H1 (cell line): ENCODE measurements at regions not wholly inside any gene's neighbourhood (a gene's known extent, or its start where the extent isn't known, plus 50 kb on each side); places are given as distances from the start of the nearest gene placed in this dataset.

ENCODE experiments used
- CTCF ChIA-PET: fragments of 300-600 bp; sonication (Branson Sonifier 250); formaldehyde crosslinking; loops from one replicate; lab custom pipeline; 2021; ENCODE audit not compliant: partially characterized antibody; lab: Charles Lee
- POLR2A ChIA-PET: fragments of 300-600 bp; sonication (Branson Sonifier 250); formaldehyde crosslinking; loops from one replicate; lab custom pipeline; 2021; ENCODE audit warnings: inconsistent platforms; ENCODE audit not compliant: partially characterized antibody; lab: Charles Lee
- DNase-seq, 2 experiments: peaks; one replicate each; pipeline versions ENCODE4 v3.0.0 to v3.0.0-alpha.2; 2010 to 2022; ENCODE audit warnings: low spot score in 2 of 2, low read depth in 1 of 2, mixed read lengths in 1 of 2
- FAIRE-seq: peaks from 2 replicates; lab custom pipeline; 2011; peaks lifted over from hg19 to GRCh38; lab: Jason Lieb, UNC
- H2AFZ ChIP-seq: 2 replicates; pipeline ENCODE4 v1.8.1; 2012; ENCODE audit warnings: low read length, inconsistent platforms
- H2AK5ac ChIP-seq: 2 replicates; pipeline ENCODE4 v1.6.1; 2013; ENCODE audit warnings: low read depth, low read length
- H2BK120ac ChIP-seq: replicated peaks from 2 replicates; pipeline ENCODE3; 2013; ENCODE audit warnings: low read depth, low read length, inconsistent platforms
- H2BK12ac ChIP-seq: 2 replicates; pipeline ENCODE4 v1.6.1; 2013; ENCODE audit warnings: low read depth, low read length
- H2BK15ac ChIP-seq: 2 replicates; pipeline ENCODE4 v1.6.1; 2013; ENCODE audit warnings: low read length
- H2BK20ac ChIP-seq: 2 replicates; pipeline ENCODE4 v1.6.1; 2013; ENCODE audit warnings: low read length
- H2BK5ac ChIP-seq: 2 replicates; pipeline ENCODE4 v1.6.1; 2013; ENCODE audit warnings: low read depth, low read length
- H3K14ac ChIP-seq: 2 replicates; pipeline ENCODE4 v1.6.1; 2013; ENCODE audit warnings: inconsistent platforms; ENCODE audit not compliant: insufficient read length
- H3K18ac ChIP-seq: 2 replicates; pipeline ENCODE4 v1.6.1; 2013; ENCODE audit warnings: low read length; ENCODE audit errors: extremely low read depth
- H3K23ac ChIP-seq: 2 replicates; pipeline ENCODE4 v1.6.1; 2013; ENCODE audit warnings: inconsistent platforms; ENCODE audit not compliant: insufficient read length
- H3K23me2 ChIP-seq: 2 replicates; pipeline ENCODE4 v1.6.1; 2013; ENCODE audit warnings: low read depth, low read length
- H3K27ac ChIP-seq: 2 replicates; pipeline ENCODE4 v1.6.1; 2011; ENCODE audit warnings: low read depth, low read length, inconsistent platforms
- H3K27me3 ChIP-seq, 4 experiments: replicated peaks in 1 of 4; 1 replicate in 1 of 4; 2 replicates in 3 of 4; pipeline versions ENCODE4 v1.6.1 to v1.8.1; 2011 to 2013; ENCODE audit warnings: low read length in 3 of 4, mild to moderate bottlenecking in 3 of 4, inconsistent platforms in 2 of 4, mixed read lengths in 2 of 4, moderate library complexity in 1 of 4; ENCODE audit not compliant: control insufficient read depth in 3 of 4, insufficient read depth in 3 of 4; ENCODE audit errors: extremely low read depth in 1 of 4
- H3K36me3 ChIP-seq, 4 experiments: 2 replicates each; pipeline versions ENCODE4 v1.6.1 to v1.8.1; 2011 to 2013; ENCODE audit warnings: mild to moderate bottlenecking in 4 of 4, low read length in 3 of 4, moderate library complexity in 2 of 4, control low read depth in 1 of 4, inconsistent platforms in 1 of 4; ENCODE audit not compliant: insufficient read depth in 4 of 4, control insufficient read depth in 2 of 4
- H3K4ac ChIP-seq: replicated peaks from 2 replicates; pipeline ENCODE3; 2013; ENCODE audit warnings: low read length, low read depth, mixed read lengths, inconsistent platforms; ENCODE audit not compliant: insufficient read length
- H3K4me1 ChIP-seq, 4 experiments: replicated peaks in 1 of 4; 1 replicate in 1 of 4; 2 replicates in 3 of 4; pipeline versions ENCODE4 v1.6.1 to v1.8.1; 2011 to 2013; ENCODE audit warnings: low read length in 3 of 4, inconsistent platforms in 2 of 4, mixed read lengths in 1 of 4; ENCODE audit not compliant: insufficient read depth in 4 of 4, control insufficient read depth in 3 of 4
- H3K4me2 ChIP-seq, 2 experiments: 2 replicates each; pipeline versions ENCODE4 v1.6.1 to v1.8.1; 2011 to 2013; ENCODE audit warnings: low read depth in 2 of 2, low read length in 2 of 2, control low read depth in 1 of 2, inconsistent platforms in 1 of 2, mild to moderate bottlenecking in 1 of 2; ENCODE audit not compliant: insufficient read depth in 1 of 2
- H3K4me3 ChIP-seq, 4 experiments: fragments of 200-600, 300-600 bp in 1 of 4; sonication (generic), shearing (Covaris generic), sonication (Bioruptor Twin) in 1 of 4; 2 replicates each; pipeline versions ENCODE4 v1.5.1 to v1.8.1; 2011 to 2016; ENCODE audit warnings: low read length in 4 of 4, low read depth in 3 of 4, control low read depth in 2 of 4, inconsistent platforms in 2 of 4, mild to moderate bottlenecking in 2 of 4, mixed read lengths in 1 of 4, moderate library complexity in 1 of 4; ENCODE audit not compliant: insufficient read depth in 2 of 4; ENCODE audit errors: extremely low read depth in 1 of 4
- H3K56ac ChIP-seq: replicated peaks from 2 replicates; pipeline ENCODE3; 2013; ENCODE audit warnings: low read depth, mild to moderate bottlenecking, mixed read lengths, low read length, inconsistent platforms; ENCODE audit not compliant: insufficient read length
- H3K79me1 ChIP-seq: 2 replicates; pipeline ENCODE4 v1.6.1; 2013; ENCODE audit warnings: low read depth, low read length, control low read depth
- H3K79me2 ChIP-seq, 2 experiments: 2 replicates each; pipeline versions ENCODE4 v1.6.1 to v1.8.1; 2012 to 2013; ENCODE audit warnings: low read length in 2 of 2, mild to moderate bottlenecking in 2 of 2, inconsistent platforms in 1 of 2; ENCODE audit not compliant: insufficient read depth in 2 of 2, control insufficient read depth in 1 of 2
- H3K9ac ChIP-seq, 4 experiments: replicated peaks in 1 of 4; 1 replicate in 1 of 4; 2 replicates in 3 of 4; pipeline versions ENCODE4 v1.6.1 to v1.8.1; 2011 to 2013; ENCODE audit warnings: low read depth in 3 of 4, low read length in 3 of 4, control low read depth in 2 of 4, mild to moderate bottlenecking in 2 of 4, moderate library complexity in 2 of 4, inconsistent platforms in 1 of 4; ENCODE audit errors: extremely low read depth in 1 of 4
- H3K9me3 ChIP-seq, 2 experiments: 2 replicates each; pipeline versions ENCODE4 v1.6.1 to v1.8.1; 2012 to 2013; ENCODE audit warnings: mild to moderate bottlenecking in 2 of 2, moderate library complexity in 2 of 2, control low read depth in 1 of 2, inconsistent platforms in 1 of 2, low read depth in 1 of 2, low read length in 1 of 2, mixed read lengths in 1 of 2; ENCODE audit not compliant: insufficient read depth in 2 of 2
- H4K20me1 ChIP-seq, 2 experiments: replicated peaks in 1 of 2; 2 replicates each; pipeline versions ENCODE3 to v1.8.1; 2011 to 2013; ENCODE audit warnings: inconsistent platforms in 2 of 2, low read length in 2 of 2, mild to moderate bottlenecking in 1 of 2; ENCODE audit not compliant: insufficient read depth in 2 of 2, control insufficient read depth in 1 of 2
- H4K5ac ChIP-seq: 2 replicates; pipeline ENCODE4 v1.6.1; 2013; ENCODE audit warnings: low read length, low read depth, mixed read lengths, inconsistent platforms; ENCODE audit not compliant: insufficient read length
- H4K8ac ChIP-seq: 2 replicates; pipeline ENCODE4 v1.8.0; 2013; ENCODE audit warnings: mild to moderate bottlenecking, moderate library complexity, low read length, inconsistent platforms; ENCODE audit not compliant: insufficient read depth; ENCODE audit errors: extremely low read depth
- H4K91ac ChIP-seq: replicated peaks from 2 replicates; pipeline ENCODE3; 2013; ENCODE audit warnings: low read length, mixed read lengths, inconsistent platforms; ENCODE audit not compliant: insufficient read length
- ASH2L ChIP-seq: fragments of 200-600, 300-600 bp; sonication (generic); IDR thresholded peaks from one replicate; pipeline ENCODE4 v1.7.1; 2017; ENCODE audit warnings: low read length
- ATF2 ChIP-seq: IDR thresholded peaks from 2 replicates; pipeline ENCODE4 v1.6.1; 2012; ENCODE audit warnings: low read length, inconsistent platforms
- BACH1 ChIP-seq: IDR thresholded peaks from 2 replicates; pipeline ENCODE4 v1.6.1; 2012; ENCODE audit warnings: low read length, improper control_type of control experiment
- CHD1 ChIP-seq: IDR thresholded peaks from 2 replicates; pipeline ENCODE4 v1.6.1; 2012; ENCODE audit warnings: low read depth, low read length, improper control_type of control experiment
- EZH2 ChIP-seq: fragments of 200-600 bp; sonication (generic); IDR thresholded peaks from 2 replicates; pipeline ENCODE4 v1.7.1; 2012; ENCODE audit warnings: low read depth, mild to moderate bottlenecking, moderate library complexity, low read length, inconsistent platforms; ENCODE audit not compliant: severe bottlenecking
- FOSL1 ChIP-seq: IDR thresholded peaks from 2 replicates; pipeline ENCODE4 v1.6.1; 2011; ENCODE audit warnings: mild to moderate bottlenecking, low read depth, low read length, moderate library complexity; ENCODE audit not compliant: insufficient read depth
- GABPA ChIP-seq: IDR thresholded peaks from 2 replicates; pipeline ENCODE4 v1.6.1; 2011; ENCODE audit warnings: mild to moderate bottlenecking, low read length, moderate library complexity, borderline replicate concordance; ENCODE audit not compliant: insufficient read depth
- HDAC2 ChIP-seq, 2 experiments: fragments of 300-600 bp in 1 of 2; sonication (generic) in 1 of 2; IDR thresholded peaks; 2 replicates each; pipeline ENCODE4 v1.6.1; 2011 to 2012; ENCODE audit warnings: low read depth in 2 of 2, low read length in 2 of 2, mild to moderate bottlenecking in 2 of 2, moderate library complexity in 2 of 2, borderline replicate concordance in 1 of 2, inconsistent platforms in 1 of 2
- KDM5A ChIP-seq: fragments of 200-600 bp; IDR thresholded peaks from 2 replicates; pipeline ENCODE4 v1.7.1; 2012; ENCODE audit warnings: mild to moderate bottlenecking, low read length, inconsistent platforms, mixed read lengths
- NRF1 ChIP-seq: IDR thresholded peaks from 2 replicates; pipeline ENCODE4 v1.6.1; 2011; ENCODE audit warnings: mild to moderate bottlenecking, low read depth, low read length, improper control_type of control experiment
- POLR2AphosphoS5 ChIP-seq: IDR thresholded peaks from 2 replicates; pipeline ENCODE4 v1.6.1; 2011; ENCODE audit warnings: low read depth, low read length
- RXRA ChIP-seq: IDR thresholded peaks from 2 replicates; pipeline ENCODE4 v1.6.1; 2011; ENCODE audit warnings: low read depth, mild to moderate bottlenecking, low read length, moderate library complexity; ENCODE audit not compliant: insufficient read depth
- TAF1 ChIP-seq: IDR thresholded peaks from 2 replicates; pipeline ENCODE4 v1.6.1; 2011; ENCODE audit warnings: mild to moderate bottlenecking, low read depth, low read length
- TAF7 ChIP-seq: optimal IDR thresholded peaks from 2 replicates; pipeline ENCODE3; 2011; ENCODE audit warnings: low read depth, mild to moderate bottlenecking, inconsistent platforms, low read length, moderate library complexity, borderline replicate concordance
- WGBS, 2 experiments: shearing (Covaris generic) in 1 of 2; methylation state at CpG; one replicate each; pipeline versions ENCODE4 v1.1.6 to v1.1.7; 2013 to 2015; ENCODE audit warnings: low lambda C conversion rate in 2 of 2, mixed read lengths in 2 of 2, inconsistent platforms in 1 of 2, low coverage in 1 of 2, missing lambda C conversion rate in 1 of 2; ENCODE audit not compliant: insufficient replicate concordance in 2 of 2, insufficient coverage in 1 of 2, insufficient read length in 1 of 2; ENCODE audit errors: extremely low coverage in 1 of 2, missing lambda C conversion rate in 1 of 2; 5-methylcytosine and 5-hydroxymethylcytosine counted together

GRCh38 chr4:135553213-135553612, 1351.6 kb upstream of the PABPC4L start:
- Histone ChIP-seq H3K4me1 (no peaks in the 10 kb centered on the region), H4K91ac (no peak overlapping the region), H3K9ac (no peak overlapping the region), H2BK15ac (no peak overlapping the region), H2AFZ (peak overlapping the region; percentile 41; the same call in 1 of the 2 replicates), H2BK5ac (no peak overlapping the region), H3K23me2 (no peaks in the 10 kb centered on the region), H3K27ac (no peak overlapping the region), H3K23ac (no peak overlapping the region), H3K4me2 (no peak overlapping the region), H4K5ac (no peak overlapping the region), H4K8ac (no peak overlapping the region), H3K4ac (no peak overlapping the region), H2BK12ac (no peak overlapping the region), H3K9me3 (no peaks in the 10 kb centered on the region), H3K36me3 (no peaks in the 10 kb centered on the region), H3K56ac (no peak overlapping the region), H2AK5ac (no peak overlapping the region), H2BK20ac (no peak overlapping the region), H2BK120ac (no peak overlapping the region), H3K4me3 (no peak overlapping the region), H4K20me1 (no peaks in the 10 kb centered on the region), H3K79me1 (no peaks in the 10 kb centered on the region), H3K79me2 (no peaks in the 10 kb centered on the region), H3K14ac (no peak overlapping the region), H3K18ac (no peak overlapping the region), H3K27me3 (no peaks in the 10 kb centered on the region)
- CTCF ChIA-PET = no interaction called here
- FAIRE-seq = no peak
- POLR2A ChIA-PET = no interaction called here
- 94% methylated on average over 1 of the region's 1 CpG; no CpG with 5 or more reads in 1 of the 2 experiments for WGBS, 2 experiments
- DNase-seq = no peak
- no peak for TF ChIP-seq ATF2
- TF ChIP-seq TAF7 = no peak
- no peak for TF ChIP-seq CHD1
- no peak for TF ChIP-seq FOSL1
- no peak for TF ChIP-seq NRF1
- TF ChIP-seq TAF1 = no peak
- TF ChIP-seq KDM5A = no peak
- TF ChIP-seq ASH2L = no peak
- TF ChIP-seq RXRA = no peak
- TF ChIP-seq BACH1 = no peak
- no peak for TF ChIP-seq HDAC2 (IDR thresholded peaks at IDR 0.05; ENCODE audit: borderline replicate concordance in 1 of 2, low read depth in 2 of 2, low read length in 2 of 2)
- TF ChIP-seq POLR2AphosphoS5 = no peak
- TF ChIP-seq GABPA = no peak
- no peak for TF ChIP-seq EZH2
